Lower leg skin (tissue), 3 donors: ENCODE measurements at regions not wholly inside any gene's neighbourhood (a gene's known extent, or its start where the extent isn't known, plus 50 kb on each side); places are given as distances from the start of the nearest gene placed in this dataset.

Experiments used
- CTCF ChIP-seq, 3 donors: fragments of 450-650 bp; IDR thresholded peaks; one replicate each; pipeline ENCODE4 v1.5.1; 2016; ENCODE audit warnings: antibody characterized with exemption in 3 of 3, mild to moderate bottlenecking in 3 of 3, moderate library complexity in 2 of 3
- POLR2A ChIP-seq, 2 donors: fragments of 450-650 bp; IDR thresholded peaks; one replicate each; pipeline ENCODE4 v1.6.1; 2016 to 2017; ENCODE audit warnings: antibody characterized with exemption in 2 of 2, mild to moderate bottlenecking in 1 of 2, moderate library complexity in 1 of 2

GRCh38 chr16:17567455-17567854, 96.7 kb upstream of the XYLT1 start:
- TF ChIP-seq POLR2A (IDR thresholded peaks at IDR 0.05) (no peak), CTCF (IDR thresholded peaks at IDR 0.05) (no peak)
